Activated naive CD4-positive, alpha-beta T cell treated with anti-CD3 and anti-CD28 coated beads, Interleukin-2, amount 10 ng/mL, durations not matched to agents 7 days and 5 days (primary cell): ENCODE measurements at regions not wholly inside any gene's neighbourhood (a gene's known extent, or its start where the extent isn't known, plus 50 kb on each side); places are given as distances from the start of the nearest gene placed in this dataset.
"Not testable (repeated sequence)": the region's sequence is repeated elsewhere in the genome, so short reads cannot be mapped to it uniquely, and the experiment has no call there.

Experiments
- CTCF ChIA-PET: fragments of 350-600 bp; sonication (Branson Sonifier 250); formaldehyde crosslinking; loops from one replicate; lab custom pipeline; 2021; ENCODE audit warnings: antibody characterized with exemption; lab: Charles Lee
- DNase-seq: peaks from one replicate; pipeline ENCODE4 v3.0.0-alpha.2; 2020
- H3K27ac Mint-ChIP-seq: one replicate; pipeline ENCODE4 v1.8.0; 2021; ENCODE audit warnings: mild to moderate bottlenecking, moderate library complexity, mixed read lengths
- H3K27me3 Mint-ChIP-seq: one replicate; pipeline ENCODE4 v1.8.0; 2021; ENCODE audit warnings: mild to moderate bottlenecking, mixed read lengths
- H3K36me3 Mint-ChIP-seq: one replicate; pipeline ENCODE4 v1.8.0; 2021; ENCODE audit warnings: mixed read lengths
- H3K4me1 Mint-ChIP-seq: one replicate; pipeline ENCODE4 v1.8.0; 2021; ENCODE audit warnings: mixed read lengths
- H3K4me3 Mint-ChIP-seq: one replicate; pipeline ENCODE4 v1.8.0; 2021; ENCODE audit warnings: mild to moderate bottlenecking, moderate library complexity, mixed read lengths
- H3K9me3 Mint-ChIP-seq: one replicate; pipeline ENCODE4 v1.8.0; 2021; ENCODE audit warnings: mixed read lengths

DNA sequence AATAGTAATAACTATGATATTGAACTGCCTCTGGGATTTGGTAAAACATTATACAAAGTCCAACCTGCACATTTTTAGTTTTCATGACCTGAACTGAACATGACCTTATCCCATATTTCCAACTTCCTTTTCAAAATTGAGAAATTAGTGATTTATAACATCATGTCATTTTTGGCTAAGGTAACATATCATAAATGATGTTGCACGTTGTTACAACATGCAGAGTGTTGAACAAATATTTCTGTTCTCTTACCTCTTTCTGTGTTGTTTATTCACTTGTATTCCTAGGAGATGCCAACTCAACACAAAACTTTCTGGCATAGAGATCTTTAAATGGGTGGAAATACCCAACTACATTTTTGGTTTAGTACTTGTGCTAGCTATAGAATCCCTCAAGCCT is 496.0 kb downstream of the SLC6A15 start:
- H3K4me1 Mint-ChIP-seq = no peaks in the 10 kb centered on the region
- no peak overlapping the region for H3K27ac Mint-ChIP-seq
- no peak overlapping the region for H3K4me3 Mint-ChIP-seq
- DNase-seq = no peak
- H3K36me3 Mint-ChIP-seq = no peaks in the 10 kb centered on the region
- CTCF ChIA-PET = no interaction called here
- H3K9me3 Mint-ChIP-seq = no peaks in the 10 kb centered on the region
- H3K27me3 Mint-ChIP-seq = no peaks in the 10 kb centered on the region

- CTCF ChIA-PET = no interaction called here
- Mint-ChIP-seq H3K27me3 (no peaks in the 10 kb centered on the region), H3K27ac (no peak overlapping the region), H3K4me1 (no peaks in the 10 kb centered on the region), H3K9me3 (no peaks in the 10 kb centered on the region), H3K4me3 (no peak overlapping the region), H3K36me3 (no peaks in the 10 kb centered on the region)
- DNase-seq = no peak
Observed at GRCh38 chr12:84415946-84416345, 496.7 kb downstream of the SLC6A15 start.

- no peak for DNase-seq
- no peak overlapping the region for H3K27ac Mint-ChIP-seq
- no peaks in the 10 kb centered on the region for H3K9me3 Mint-ChIP-seq
- H3K36me3 Mint-ChIP-seq = no peaks in the 10 kb centered on the region
- CTCF ChIA-PET = no interaction called here
- no peaks in the 10 kb centered on the region for H3K27me3 Mint-ChIP-seq
- H3K4me3 Mint-ChIP-seq = no peak overlapping the region
- H3K4me1 Mint-ChIP-seq = no peaks in the 10 kb centered on the region
Observed at GRCh38 chr12:84413656-84414055, 498.9 kb downstream of the SLC6A15 start.

DNA sequence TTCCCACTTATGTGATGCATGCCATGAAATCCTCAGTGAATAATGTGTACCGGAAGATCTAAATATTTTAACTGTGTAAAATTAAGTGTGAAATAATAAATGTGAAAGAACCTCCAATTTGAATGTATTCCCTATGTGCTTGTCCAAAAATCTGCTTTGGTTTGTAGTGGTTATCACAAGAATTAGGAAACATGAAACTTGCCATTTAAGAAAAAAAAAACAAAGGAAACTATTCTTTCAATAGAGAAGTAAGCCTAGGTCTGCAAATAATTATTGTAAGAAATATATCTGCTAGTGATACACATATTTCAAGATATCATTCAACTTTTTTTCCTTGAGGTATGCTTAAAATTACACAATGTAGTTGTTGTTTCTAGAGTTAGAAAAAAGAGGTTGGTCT is 500.4 kb downstream of the SLC6A15 start:
- DNase-seq = no peak
- Mint-ChIP-seq H3K9me3 (peaks cover 2% of the 10 kb centered on the region), H3K36me3 (no peaks in the 10 kb centered on the region), H3K4me1 (no peaks in the 10 kb centered on the region), H3K27ac (no peak overlapping the region), H3K4me3 (no peak overlapping the region), H3K27me3 (no peaks in the 10 kb centered on the region)
- CTCF ChIA-PET = no interaction called here

- no peak overlapping the region for H3K4me3 Mint-ChIP-seq
- CTCF ChIA-PET = no interaction called here
Observed at GRCh38 chr12:84411031-84411430, 501.6 kb downstream of the SLC6A15 start.

GRCh38 chr12:84408936-84409335 is 503.7 kb downstream of the SLC6A15 start:
- Mint-ChIP-seq H3K27ac (no peak overlapping the region), H3K9me3 (peaks cover 2% of the 10 kb centered on the region), H3K4me1 (no peaks in the 10 kb centered on the region), H3K36me3 (no peaks in the 10 kb centered on the region), H3K27me3 (no peaks in the 10 kb centered on the region), H3K4me3 (no peak overlapping the region)
- CTCF ChIA-PET = no interaction called here
- no peak for DNase-seq

More at GRCh38 chr12:84411031-84411430, 501.6 kb downstream of the SLC6A15 start:
- H3K36me3 Mint-ChIP-seq = no peaks in the 10 kb centered on the region
- peaks cover 2% of the 10 kb centered on the region for H3K9me3 Mint-ChIP-seq
- H3K27ac Mint-ChIP-seq = no peak overlapping the region
- no peaks in the 10 kb centered on the region for H3K27me3 Mint-ChIP-seq
- no peaks in the 10 kb centered on the region for H3K4me1 Mint-ChIP-seq
- no peak for DNase-seq

DNA sequence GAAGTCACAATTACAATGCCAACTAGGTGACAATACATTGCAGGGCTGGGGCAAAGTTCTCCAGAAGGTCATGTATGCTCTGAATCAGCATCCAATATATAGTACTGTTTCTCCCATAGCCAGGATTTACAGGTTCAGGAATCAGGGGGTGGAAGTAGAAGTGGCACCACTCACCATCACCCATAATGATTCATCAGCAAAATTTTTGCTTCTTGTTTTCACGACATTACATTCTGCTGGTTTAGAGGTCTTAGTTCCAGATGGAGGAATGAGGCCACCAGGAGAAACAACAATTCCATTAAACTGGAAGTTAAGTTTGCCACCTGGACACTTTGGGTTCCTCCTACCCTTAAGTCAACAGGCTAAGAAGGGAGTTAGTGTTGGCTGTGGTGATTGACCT is 505.9 kb downstream of the SLC6A15 start:
- CTCF ChIA-PET, DNase-seq, H3K9me3 Mint-ChIP-seq, H3K27me3 Mint-ChIP-seq, H3K27ac Mint-ChIP-seq, H3K4me3 Mint-ChIP-seq, H3K36me3 Mint-ChIP-seq, H3K4me1 Mint-ChIP-seq: not testable (repeated sequence)

DNA sequence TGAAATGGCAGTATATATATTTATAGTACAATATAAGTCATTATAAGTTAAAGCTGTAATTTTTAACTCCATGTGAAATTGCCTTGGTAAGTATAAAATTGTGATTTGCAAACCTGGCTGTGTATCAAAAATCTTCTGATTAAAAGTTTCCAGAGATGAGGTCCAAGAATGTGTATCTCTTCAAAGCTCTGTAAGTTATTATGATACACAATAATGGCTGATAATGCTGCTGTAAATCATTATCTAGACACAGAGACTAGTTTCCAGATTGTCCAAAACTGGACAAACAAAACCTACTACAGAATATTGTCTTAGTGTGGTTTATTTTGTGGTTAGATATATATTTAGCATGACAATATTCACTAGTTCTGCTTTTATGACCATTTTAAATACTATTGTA is 514.8 kb downstream of the SLC6A15 start:
- Mint-ChIP-seq H3K27me3 (no peaks in the 10 kb centered on the region), H3K4me1 (no peaks in the 10 kb centered on the region), H3K4me3 (no peak overlapping the region), H3K36me3 (no peaks in the 10 kb centered on the region), H3K9me3 (no peaks in the 10 kb centered on the region), H3K27ac (no peak overlapping the region)
- CTCF ChIA-PET = no interaction called here
- DNase-seq = no peak

DNA sequence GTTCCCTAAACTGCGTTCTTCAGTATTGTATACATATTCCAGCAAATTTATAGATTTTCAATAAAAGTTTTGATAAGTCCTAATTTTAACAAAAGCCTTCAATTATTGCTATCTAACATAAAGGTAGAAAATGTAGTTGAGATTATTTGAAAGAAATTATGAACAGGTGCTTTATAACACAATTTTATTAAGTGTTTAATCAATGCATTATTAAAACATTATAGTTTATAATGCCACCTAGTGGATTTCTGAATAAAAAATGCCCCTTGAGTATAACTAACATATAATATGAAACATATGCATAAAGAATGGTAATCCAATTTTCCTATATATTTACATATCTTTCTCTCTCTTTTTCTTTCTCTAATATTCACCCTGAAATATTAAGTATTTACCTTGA is 515.3 kb downstream of the SLC6A15 start:
- no peaks in the 10 kb centered on the region for H3K4me1 Mint-ChIP-seq
- no peaks in the 10 kb centered on the region for H3K9me3 Mint-ChIP-seq
- H3K27ac Mint-ChIP-seq = no peak overlapping the region
- no peaks in the 10 kb centered on the region for H3K27me3 Mint-ChIP-seq
- no peaks in the 10 kb centered on the region for H3K36me3 Mint-ChIP-seq
- CTCF ChIA-PET = interaction anchor here (0.9 kb wide), 1 partner anchor 1712 kb away, joined by 3 read pairs; no protein-coding TSS in a partner anchor
- H3K4me3 Mint-ChIP-seq = no peak overlapping the region
- no peak for DNase-seq

DNA sequence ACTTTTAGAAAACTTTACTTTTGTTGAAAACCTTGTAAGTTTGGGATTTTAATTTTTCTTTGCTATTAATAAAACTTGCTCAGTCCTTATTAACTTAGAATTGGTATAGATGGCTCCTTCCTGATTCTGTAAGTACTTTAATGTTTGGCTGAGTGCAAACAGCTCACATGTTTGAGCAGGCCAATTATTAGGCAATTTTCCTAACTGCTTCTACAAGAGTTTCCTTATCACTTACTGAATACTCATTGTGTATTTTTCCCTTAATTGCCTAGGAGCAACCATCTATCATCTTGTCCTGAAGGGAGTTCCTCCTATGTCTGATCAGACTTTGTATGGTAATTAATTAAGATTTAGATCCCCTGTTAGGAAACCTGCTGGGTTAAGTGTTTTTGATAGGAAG is 521.4 kb downstream of the SLC6A15 start:
- H3K4me1 Mint-ChIP-seq, H3K27me3 Mint-ChIP-seq, H3K27ac Mint-ChIP-seq, CTCF ChIA-PET, H3K36me3 Mint-ChIP-seq, H3K9me3 Mint-ChIP-seq, DNase-seq, H3K4me3 Mint-ChIP-seq: not testable (repeated sequence)

GRCh38 chr12:84384384-84384783 is 528.2 kb downstream of the SLC6A15 start:
- no peak for DNase-seq
- Mint-ChIP-seq H3K4me1 (no peaks in the 10 kb centered on the region), H3K27me3 (no peaks in the 10 kb centered on the region), H3K9me3 (peaks cover 8% of the 10 kb centered on the region), H3K4me3 (no peak overlapping the region), H3K36me3 (no peaks in the 10 kb centered on the region), H3K27ac (no peak overlapping the region)
- CTCF ChIA-PET = no interaction called here

DNA sequence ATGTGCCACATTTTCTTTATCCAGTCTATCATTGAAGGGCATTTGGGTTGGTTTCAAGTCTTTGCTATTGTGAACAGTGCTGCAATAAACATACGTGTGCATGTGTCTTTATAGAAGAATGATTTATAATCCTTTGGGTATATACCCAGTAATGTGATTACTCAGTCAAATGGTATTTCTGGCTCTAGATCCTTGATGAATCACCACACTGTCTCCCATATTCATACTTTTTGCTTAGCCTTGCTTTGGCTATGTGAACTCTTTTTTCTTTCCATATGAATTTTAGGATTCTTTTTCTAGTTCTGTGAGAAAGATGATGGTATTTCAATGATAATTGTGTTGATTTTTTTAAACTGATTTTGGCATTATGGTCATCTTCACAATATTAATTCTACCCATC is 530.1 kb downstream of the SLC6A15 start:
- CTCF ChIA-PET, H3K36me3 Mint-ChIP-seq, H3K4me1 Mint-ChIP-seq, H3K27ac Mint-ChIP-seq, H3K9me3 Mint-ChIP-seq, H3K4me3 Mint-ChIP-seq, H3K27me3 Mint-ChIP-seq, DNase-seq: not testable (repeated sequence)

DNA sequence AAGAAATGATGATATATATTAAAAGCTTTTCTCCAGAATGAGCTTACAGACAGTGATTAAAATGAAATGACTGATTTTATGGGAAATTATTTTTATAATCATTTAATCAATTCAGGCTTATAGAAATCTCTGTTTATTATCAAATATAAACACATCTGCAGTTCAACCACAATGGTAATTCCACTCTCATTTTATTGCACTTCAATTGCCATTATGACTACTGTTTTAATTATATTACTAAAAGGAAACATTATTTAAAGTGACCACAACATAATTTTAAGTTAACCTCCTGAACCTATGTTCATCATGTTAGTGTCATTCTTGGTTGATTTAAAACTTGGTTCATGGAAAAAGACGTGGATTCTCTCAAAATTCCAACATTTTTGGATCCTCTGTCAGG is 536.3 kb downstream of the SLC6A15 start:
- H3K27ac Mint-ChIP-seq = no peak overlapping the region
- H3K36me3 Mint-ChIP-seq = no peaks in the 10 kb centered on the region
- H3K9me3 Mint-ChIP-seq = no peaks in the 10 kb centered on the region
- H3K27me3 Mint-ChIP-seq = no peaks in the 10 kb centered on the region
- CTCF ChIA-PET = no interaction called here
- DNase-seq = no peak
- H3K4me1 Mint-ChIP-seq = no peaks in the 10 kb centered on the region
- H3K4me3 Mint-ChIP-seq = no peak overlapping the region

GRCh38 chr12:84375449-84376170 is 537.0 kb downstream of the SLC6A15 start:
- DNase-seq = no peak
- CTCF ChIA-PET = no interaction called here
- no peak overlapping the region for H3K4me3 Mint-ChIP-seq
- H3K27me3 Mint-ChIP-seq = no peaks in the 10 kb centered on the region
- H3K36me3 Mint-ChIP-seq = no peaks in the 10 kb centered on the region
- H3K4me1 Mint-ChIP-seq = no peaks in the 10 kb centered on the region
- H3K27ac Mint-ChIP-seq = no peak overlapping the region
- no peaks in the 10 kb centered on the region for H3K9me3 Mint-ChIP-seq

DNA sequence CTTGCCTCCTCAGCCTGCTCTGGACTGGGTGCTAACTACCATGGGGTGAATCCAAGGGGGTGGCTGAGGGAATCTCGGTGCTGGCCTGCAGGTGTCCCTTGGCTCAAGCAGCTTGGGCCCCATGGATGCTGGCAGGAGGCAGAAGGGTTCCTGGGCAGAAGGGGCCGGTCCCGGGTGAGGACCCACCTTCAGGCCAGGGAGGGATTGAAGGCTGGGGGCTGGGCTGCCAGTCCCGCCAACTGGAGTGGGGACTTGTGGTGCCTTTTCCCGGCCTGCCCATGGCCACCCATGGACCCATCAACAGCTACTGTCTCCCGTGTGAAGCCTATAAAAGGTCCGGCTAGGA is 550.1 kb downstream of the SLC6A15 start:
- DNase-seq = no peak
- CTCF ChIA-PET = no interaction called here
- Mint-ChIP-seq H3K4me1 (no peaks in the 10 kb centered on the region), H3K27me3 (no peaks in the 10 kb centered on the region), H3K4me3 (no peak overlapping the region), H3K27ac (no peak overlapping the region), H3K36me3 (no peaks in the 10 kb centered on the region), H3K9me3 (peaks cover 5% of the 10 kb centered on the region)
